MG63 (cell line): ENCODE measurements at regions not wholly inside any gene's neighbourhood (a gene's known extent, or its start where the extent isn't known, plus 50 kb on each side); places are given as distances from the start of the nearest gene placed in this dataset.
"Not testable (repeated sequence)": the region's sequence is repeated elsewhere in the genome, so short reads cannot be mapped to it uniquely, and the experiment has no call there.

ENCODE experiments used
- DNase-seq: peaks from one replicate; pipeline ENCODE4 v3.0.0-alpha.2; 2020
- H3K27me3 ChIP-seq: fragments of 250-450 bp; sonication (Bioruptor Pico); 2 replicates; pipeline ENCODE4 v1.5.1; 2020; ENCODE audit warnings: mild to moderate bottlenecking, moderate library complexity
- H3K36me3 ChIP-seq: fragments of 250-450 bp; sonication (Bioruptor Pico); 2 replicates; pipeline ENCODE4 v1.5.1; 2020; ENCODE audit warnings: mild to moderate bottlenecking, moderate library complexity
- H3K4me3 ChIP-seq: fragments of 250-450 bp; sonication (Bioruptor Pico); 2 replicates; pipeline ENCODE4 v1.5.1; 2020; ENCODE audit warnings: mild to moderate bottlenecking, moderate library complexity
- H3K9me3 ChIP-seq: fragments of 250-450 bp; sonication (Bioruptor Pico); 2 replicates; pipeline ENCODE4 v1.5.1; 2020; ENCODE audit warnings: mild to moderate bottlenecking, moderate library complexity

DNA sequence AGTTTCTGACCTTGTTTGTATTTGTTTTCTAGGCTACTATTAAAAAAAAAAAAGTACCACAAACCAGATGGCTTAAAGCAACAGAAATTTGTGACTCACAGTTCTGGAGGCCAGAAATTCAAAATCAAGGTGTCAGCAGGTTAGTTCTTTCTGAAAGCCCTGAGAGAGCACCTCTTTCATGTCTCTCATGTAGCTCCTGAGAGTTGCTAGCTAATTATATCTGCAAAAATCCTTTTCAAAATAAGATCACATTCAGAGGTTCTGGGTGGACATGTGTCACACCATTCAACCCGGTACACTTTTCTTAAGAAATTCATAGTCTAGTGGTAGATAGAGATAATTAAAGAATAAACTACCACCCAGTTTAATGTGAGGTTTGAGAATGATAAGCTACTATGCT is 888.6 kb downstream of the GRID1 start:
- Histone ChIP-seq H3K4me3 (no peak overlapping the region), H3K36me3 (no peaks in the 10 kb centered on the region), H3K27me3 (no peaks in the 10 kb centered on the region), H3K9me3 (no peaks in the 10 kb centered on the region)
- no peak for DNase-seq

- no peaks in the 10 kb centered on the region for H3K27me3 ChIP-seq
- H3K36me3 ChIP-seq, result no peaks in the 10 kb centered on the region
- DNase-seq, result no peak
- no peak overlapping the region for H3K4me3 ChIP-seq
- no peaks in the 10 kb centered on the region for H3K9me3 ChIP-seq
These were observed 876.2 kb downstream of the GRID1 start for GRCh38 chr10:85490431-85490830.

DNA sequence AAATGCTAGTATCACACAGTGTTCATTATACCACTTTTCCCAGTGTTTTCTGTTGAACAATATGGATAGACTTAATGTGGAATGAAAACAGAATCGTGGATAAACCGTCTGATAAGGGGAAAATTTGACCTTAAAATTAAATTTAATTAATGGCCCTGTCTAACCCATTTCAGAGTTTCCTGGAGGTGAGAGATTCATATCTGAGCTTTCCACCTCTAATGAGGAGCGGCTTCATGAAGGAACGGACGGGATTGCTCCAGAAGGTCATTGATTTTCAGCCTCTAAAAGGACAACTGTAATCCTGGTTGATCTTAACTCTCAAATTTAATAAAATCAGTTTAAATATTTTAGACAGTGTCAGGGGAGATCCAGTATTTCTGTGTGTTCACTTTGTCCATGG is 874.9 kb downstream of the GRID1 start:
- no peak for DNase-seq
- Histone ChIP-seq H3K9me3 (no peaks in the 10 kb centered on the region), H3K27me3 (no peaks in the 10 kb centered on the region), H3K4me3 (no peak overlapping the region), H3K36me3 (no peaks in the 10 kb centered on the region)

GRCh38 chr10:85492684-85493083 is 873.9 kb downstream of the GRID1 start:
- Histone ChIP-seq H3K4me3 (no peak overlapping the region), H3K9me3 (no peaks in the 10 kb centered on the region), H3K27me3 (no peaks in the 10 kb centered on the region), H3K36me3 (no peaks in the 10 kb centered on the region)
- DNase-seq, result no peak

GRCh38 chr10:85493703-85494102 is 872.9 kb downstream of the GRID1 start:
- Histone ChIP-seq H3K9me3 (no peaks in the 10 kb centered on the region), H3K36me3 (no peaks in the 10 kb centered on the region), H3K4me3 (no peak overlapping the region), H3K27me3 (no peaks in the 10 kb centered on the region)
- no peak for DNase-seq

DNA sequence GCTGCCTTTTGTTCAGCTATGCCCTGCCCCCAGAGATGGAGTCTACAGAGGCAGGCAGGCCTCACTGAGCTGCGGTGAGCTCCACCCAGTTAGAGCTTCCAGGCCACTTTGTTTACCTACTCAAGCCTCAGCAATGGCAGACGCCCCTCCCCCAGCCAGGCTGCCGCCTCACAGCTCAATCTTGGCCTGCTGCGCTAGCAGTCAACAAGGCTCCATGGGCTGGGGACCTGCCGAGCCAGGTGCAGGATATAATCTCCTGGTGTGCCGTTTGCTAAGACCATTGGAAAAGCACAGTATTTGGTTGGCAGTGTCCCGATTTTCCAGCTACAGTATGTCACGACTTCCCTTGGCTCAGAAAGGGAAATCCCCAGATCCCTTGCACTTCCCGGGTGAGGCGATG is 862.0 kb downstream of the GRID1 start:
- not testable (repeated sequence) for H3K36me3 ChIP-seq, DNase-seq, H3K27me3 ChIP-seq

GRCh38 chr10:85508159-85508558 is 858.4 kb downstream of the GRID1 start:
- Histone ChIP-seq H3K9me3 (no peaks in the 10 kb centered on the region), H3K36me3 (no peaks in the 10 kb centered on the region), H3K27me3 (no peaks in the 10 kb centered on the region; the same call in 1 of the 2 replicates), H3K4me3 (no peak overlapping the region)
- DNase-seq, result no peak

More for the DNA sequence above, 862.0 kb downstream of the GRID1 start:
- H3K4me3 ChIP-seq, H3K9me3 ChIP-seq: not testable (repeated sequence)

DNA sequence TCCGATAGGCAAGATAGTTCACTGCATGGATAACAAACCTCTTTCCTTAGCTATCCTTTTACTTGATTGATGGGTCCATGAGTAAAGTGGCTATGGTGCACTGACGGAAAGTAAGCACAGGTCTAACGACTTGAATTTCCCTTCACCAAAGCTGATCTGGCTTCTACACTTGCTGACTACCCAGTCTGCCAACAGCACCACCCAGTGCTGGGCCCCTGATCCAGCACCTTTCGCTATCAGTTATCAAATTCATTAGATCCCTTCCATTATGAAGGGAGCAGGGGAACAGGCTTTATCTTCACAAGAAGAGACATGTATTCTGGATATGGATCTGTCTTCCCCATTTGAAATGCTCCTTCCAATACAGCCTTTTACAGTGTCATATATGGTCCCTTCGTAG is 855.9 kb downstream of the GRID1 start:
- no peak overlapping the region for H3K4me3 ChIP-seq
- H3K36me3 ChIP-seq, result no peaks in the 10 kb centered on the region
- H3K9me3 ChIP-seq, result no peaks in the 10 kb centered on the region
- DNase-seq, result no peak
- H3K27me3 ChIP-seq, result no peaks in the 10 kb centered on the region; the same call in 1 of the 2 replicates

DNA sequence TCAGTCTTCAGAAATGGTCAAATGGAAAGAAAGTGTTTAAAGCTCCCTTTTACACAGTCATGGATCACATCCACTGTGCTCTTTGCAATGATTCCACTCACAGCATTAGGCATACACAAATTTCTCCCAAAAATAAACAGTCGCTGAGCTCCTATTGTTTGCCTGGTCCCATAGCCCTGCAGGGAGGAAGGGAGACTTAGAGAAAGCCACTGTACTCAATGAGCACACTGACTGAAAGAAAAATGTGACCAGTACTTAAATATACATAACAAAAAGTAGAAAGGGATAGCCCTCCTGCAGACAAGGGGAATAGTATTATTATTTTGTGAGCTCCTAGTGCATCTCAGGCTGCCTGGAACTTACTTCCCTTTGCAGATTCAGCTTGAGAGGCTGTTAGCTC is 853.2 kb downstream of the GRID1 start:
- Histone ChIP-seq H3K9me3 (no peaks in the 10 kb centered on the region), H3K27me3 (no peaks in the 10 kb centered on the region; the same call in 1 of the 2 replicates), H3K36me3 (no peaks in the 10 kb centered on the region), H3K4me3 (no peak overlapping the region)
- no peak for DNase-seq

DNA sequence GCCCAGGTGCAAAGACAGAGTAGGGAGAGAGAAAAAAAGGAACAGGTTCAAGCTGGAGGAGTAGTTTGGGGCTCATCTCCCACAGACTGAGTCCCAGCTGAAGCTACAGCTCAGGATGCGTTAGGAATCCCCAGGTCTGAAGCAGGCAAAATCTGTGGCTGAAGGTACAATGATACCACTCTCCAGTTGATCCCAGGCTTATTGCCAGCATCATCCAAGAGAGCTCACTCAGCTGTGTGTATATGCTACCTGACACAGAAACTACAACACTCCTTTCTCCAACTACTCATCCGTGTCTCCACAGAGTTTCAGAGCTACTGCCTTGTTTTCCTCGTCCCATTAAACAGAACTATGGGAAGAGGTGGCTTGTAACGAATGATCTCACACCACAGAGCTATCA is 851.3 kb downstream of the GRID1 start:
- DNase-seq, result no peak
- Histone ChIP-seq H3K4me3 (no peak overlapping the region), H3K9me3 (no peaks in the 10 kb centered on the region), H3K27me3 (no peaks in the 10 kb centered on the region), H3K36me3 (no peaks in the 10 kb centered on the region)

DNA sequence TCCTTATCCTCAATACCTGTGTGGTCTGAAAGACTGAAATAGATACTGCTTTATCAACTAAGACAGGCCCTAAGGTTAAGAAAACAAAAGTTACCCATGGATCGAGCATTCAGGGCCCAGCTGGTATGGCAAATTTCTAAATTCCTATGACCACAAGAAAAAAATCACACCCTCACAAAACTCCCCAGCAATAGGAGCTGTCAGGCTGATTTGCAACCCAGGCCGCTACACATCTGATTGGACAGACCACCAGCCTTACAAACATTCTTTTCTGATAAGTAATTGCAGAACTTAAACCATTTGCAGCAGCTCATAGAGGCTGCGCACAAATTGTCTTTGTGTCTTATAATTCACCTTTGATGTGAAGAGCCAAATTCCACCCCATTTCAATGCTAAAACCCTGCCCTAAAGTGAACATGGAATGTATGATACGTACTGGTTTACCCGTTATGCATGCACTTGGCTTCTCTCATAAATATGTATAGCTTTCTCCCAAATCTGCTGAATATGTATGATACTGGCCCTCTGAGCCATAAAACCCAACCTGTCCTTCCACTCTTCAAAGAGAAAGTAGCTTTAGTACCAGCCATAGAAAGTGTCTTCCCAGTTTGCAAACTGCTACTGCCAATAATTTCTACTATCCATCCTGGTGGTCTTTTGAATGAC is 842.5 kb downstream of the GRID1 start:
- Histone ChIP-seq H3K36me3 (no peaks in the 10 kb centered on the region), H3K4me3 (no peak overlapping the region), H3K9me3 (no peaks in the 10 kb centered on the region), H3K27me3 (no peaks in the 10 kb centered on the region)
- no peak for DNase-seq

- DNase-seq, result no peak
These were observed 838.8 kb downstream of the GRID1 start for GRCh38 chr10:85527616-85528317.

DNA sequence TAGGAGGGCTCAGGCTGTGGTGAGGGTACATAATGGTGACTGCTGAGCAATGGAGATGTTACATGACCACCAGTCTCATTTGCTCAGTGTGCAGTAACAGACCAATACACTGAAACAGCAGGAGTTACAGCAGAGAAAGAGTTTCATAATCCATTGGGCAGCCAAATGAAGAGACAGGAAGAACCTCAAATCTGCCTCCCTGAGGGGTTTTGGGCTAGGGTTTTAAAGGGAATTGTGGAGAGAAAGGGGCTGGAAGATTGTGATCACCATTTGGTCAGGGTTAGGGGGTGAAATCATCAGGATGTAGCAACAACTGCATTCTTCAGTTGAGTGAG is 838.3 kb downstream of the GRID1 start:
- Histone ChIP-seq H3K27me3 (no peaks in the 10 kb centered on the region), H3K4me3 (no peak overlapping the region), H3K36me3 (no peaks in the 10 kb centered on the region), H3K9me3 (no peaks in the 10 kb centered on the region)
- no peak for DNase-seq

More at GRCh38 chr10:85527616-85528317, 838.8 kb downstream of the GRID1 start:
- Histone ChIP-seq H3K4me3 (no peak overlapping the region), H3K27me3 (no peaks in the 10 kb centered on the region), H3K36me3 (no peaks in the 10 kb centered on the region), H3K9me3 (no peaks in the 10 kb centered on the region)

DNA sequence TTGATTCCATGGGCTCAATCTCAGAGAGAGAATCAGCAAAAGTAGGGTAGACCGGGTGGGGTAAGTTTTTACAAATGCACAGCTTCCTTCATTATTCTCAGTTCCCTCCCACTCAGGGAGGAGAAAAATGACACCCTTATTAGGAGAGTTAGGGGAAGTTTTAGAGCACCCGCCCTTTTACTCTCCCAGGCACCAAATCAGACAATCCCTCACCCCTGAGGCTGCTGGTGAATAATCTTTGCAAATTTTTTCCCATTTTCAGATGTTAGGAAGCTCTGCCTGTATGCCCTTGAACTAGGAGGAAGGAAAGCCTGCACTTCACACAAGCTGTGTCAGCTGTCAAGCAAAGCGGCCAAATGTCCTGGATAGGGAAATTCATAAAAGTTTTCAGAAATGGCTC is 834.9 kb downstream of the GRID1 start:
- Histone ChIP-seq H3K9me3 (no peaks in the 10 kb centered on the region), H3K27me3 (no peaks in the 10 kb centered on the region), H3K4me3 (no peak overlapping the region), H3K36me3 (no peaks in the 10 kb centered on the region)
- no peak for DNase-seq

DNA sequence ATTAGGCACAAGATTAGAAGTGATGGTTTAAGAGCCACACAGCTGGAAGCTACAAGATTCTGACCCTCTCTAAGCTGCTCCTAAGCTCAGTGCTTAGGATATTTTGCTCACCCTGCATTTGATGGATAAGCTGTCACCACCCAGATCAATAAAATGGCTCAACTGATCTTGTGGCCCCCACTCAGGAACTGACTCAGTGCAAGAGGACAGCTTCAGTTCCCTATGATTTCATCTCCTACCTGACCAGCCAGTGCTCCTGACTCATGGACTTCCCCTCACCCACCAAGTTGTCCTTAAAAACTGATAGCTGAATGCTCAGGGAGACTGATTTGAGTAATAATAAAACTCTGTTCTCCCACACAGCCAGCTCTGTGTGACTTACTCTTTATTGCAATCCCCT is 833.8 kb downstream of the GRID1 start:
- H3K4me3 ChIP-seq, result no peak overlapping the region
- H3K27me3 ChIP-seq, result no peaks in the 10 kb centered on the region
- H3K9me3 ChIP-seq, result no peaks in the 10 kb centered on the region
- H3K36me3 ChIP-seq, result no peaks in the 10 kb centered on the region
- no peak for DNase-seq

- H3K4me3 ChIP-seq, result no peak overlapping the region
- H3K9me3 ChIP-seq, result no peaks in the 10 kb centered on the region
- no peaks in the 10 kb centered on the region for H3K27me3 ChIP-seq
- no peaks in the 10 kb centered on the region for H3K36me3 ChIP-seq
- no peak for DNase-seq
These were observed 830.7 kb downstream of the GRID1 start for GRCh38 chr10:85535926-85536325.

GRCh38 chr10:85537561-85537960 is 829.0 kb downstream of the GRID1 start:
- no peak for DNase-seq
- Histone ChIP-seq H3K36me3 (no peaks in the 10 kb centered on the region), H3K4me3 (no peak overlapping the region), H3K27me3 (no peaks in the 10 kb centered on the region), H3K9me3 (no peaks in the 10 kb centered on the region)

DNA sequence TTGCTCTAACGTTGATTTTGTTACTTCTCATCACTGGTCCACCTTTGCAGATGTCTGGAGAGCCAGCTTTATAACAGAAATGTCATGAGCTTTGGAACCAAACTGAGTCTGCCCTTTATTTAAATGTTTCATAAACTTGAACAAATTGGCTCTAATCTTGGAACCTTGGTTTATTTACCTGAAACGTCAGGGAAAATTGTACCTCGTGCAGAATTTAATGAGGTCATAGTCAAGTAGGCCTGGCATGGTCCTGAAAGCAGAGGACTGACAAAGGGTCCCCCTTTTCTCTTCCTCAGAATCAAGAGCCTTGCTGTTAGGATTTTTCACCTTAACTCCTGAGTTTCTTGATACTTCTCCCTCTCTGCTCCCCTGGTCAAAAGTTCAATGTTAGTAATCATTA is 828.0 kb downstream of the GRID1 start:
- H3K36me3 ChIP-seq, result no peaks in the 10 kb centered on the region
- no peak overlapping the region for H3K4me3 ChIP-seq
- DNase-seq, result no peak
- H3K9me3 ChIP-seq, result no peaks in the 10 kb centered on the region
- no peaks in the 10 kb centered on the region for H3K27me3 ChIP-seq
